ENCODE measurements at regions not wholly inside any gene's neighbourhood (a gene's known extent, or its start where the extent isn't known, plus 50 kb on each side); places are given as distances from the start of the nearest gene placed in this dataset.

DNA sequence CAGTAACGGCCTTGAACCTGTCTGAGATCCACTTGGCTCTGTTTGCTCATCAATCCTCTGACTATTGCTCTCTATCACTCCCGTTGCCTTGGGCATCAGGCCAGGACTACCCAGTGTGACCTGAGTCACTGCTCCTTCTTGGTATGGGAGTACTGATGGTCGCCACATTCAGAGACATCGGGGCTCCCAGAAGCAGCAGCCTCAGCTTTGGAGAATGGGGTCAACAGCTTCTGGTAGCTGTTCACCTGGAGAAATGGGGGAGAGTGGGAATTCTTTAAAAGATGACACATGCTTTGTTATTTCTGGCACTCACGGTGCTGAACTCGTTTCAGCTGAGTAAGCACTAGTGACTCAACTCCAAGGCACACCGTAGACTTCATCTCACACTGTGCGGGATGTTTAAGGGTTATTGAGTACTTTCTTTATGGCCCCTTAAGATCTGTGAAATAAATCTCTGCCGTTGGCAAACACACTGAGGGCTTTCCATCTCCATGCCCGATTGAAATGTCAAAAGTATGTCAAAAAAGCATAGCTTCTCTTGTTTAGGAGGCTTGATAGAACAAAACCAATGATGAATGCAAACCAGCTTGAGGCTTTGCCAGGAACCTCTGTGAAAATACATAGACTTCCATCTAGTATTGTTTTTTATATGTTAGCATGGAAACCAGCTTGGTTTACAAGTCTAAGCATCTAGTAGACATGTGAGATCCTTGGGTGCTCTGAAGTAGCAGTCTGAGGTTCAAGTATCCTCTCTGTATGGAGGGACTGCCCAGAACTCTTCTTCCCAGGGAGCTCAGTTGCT is 333.1 kb downstream of the CXCL12 start:
- Histone ChIP-seq H3K4me1 (ENCODE audit: control insufficient read depth, insufficient read depth, low read length) (no peaks in the 10 kb centered on the region; the same call in 1 of the 2 replicates), H3K27me3 (ENCODE audit: control insufficient read depth, insufficient read depth, low read length) (no peaks in the 10 kb centered on the region), H3K36me3 (ENCODE audit: control insufficient read depth, insufficient read depth, low read length) (no peaks in the 10 kb centered on the region), H3K4me3 (ENCODE audit: low read depth, low read length) (no peak overlapping the region), H3K9ac (ENCODE audit: low read length) (no peak overlapping the region), H3K9me3 (ENCODE audit: control insufficient read depth, insufficient read depth, low read depth, low read length) (no peaks in the 10 kb centered on the region), H3K27ac (ENCODE audit: low read depth, low read length) (no peak overlapping the region)

DNA sequence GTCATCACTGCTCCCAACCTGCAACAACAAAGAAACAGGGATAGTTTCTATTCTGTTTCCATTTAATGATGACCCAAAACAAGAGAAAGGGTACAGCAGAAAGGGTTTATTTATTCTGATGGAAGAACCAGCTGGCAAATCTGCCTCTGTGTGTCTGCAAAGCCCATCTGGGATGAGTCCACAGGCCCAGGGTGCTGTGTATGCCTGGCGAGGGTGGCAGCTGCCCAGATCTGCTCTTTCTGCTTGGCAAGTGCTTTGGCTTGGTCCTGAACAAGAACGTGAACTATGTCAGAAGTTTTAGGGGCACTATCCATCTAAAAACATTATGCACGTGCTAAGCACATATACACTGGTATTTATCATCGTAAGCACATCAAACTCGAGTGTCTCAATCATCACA is 333.8 kb downstream of the CXCL12 start:
- Histone ChIP-seq H3K4me3 (ENCODE audit: low read depth, low read length) (no peak overlapping the region), H3K4me1 (ENCODE audit: control insufficient read depth, insufficient read depth, low read length) (no peaks in the 10 kb centered on the region; the same call in 1 of the 2 replicates), H3K9me3 (ENCODE audit: control insufficient read depth, insufficient read depth, low read depth, low read length) (no peaks in the 10 kb centered on the region), H3K9ac (ENCODE audit: low read length) (no peak overlapping the region), H3K36me3 (ENCODE audit: control insufficient read depth, insufficient read depth, low read length) (no peaks in the 10 kb centered on the region), H3K27me3 (ENCODE audit: control insufficient read depth, insufficient read depth, low read length) (no peaks in the 10 kb centered on the region), H3K27ac (ENCODE audit: low read depth, low read length) (no peak overlapping the region)

DNA sequence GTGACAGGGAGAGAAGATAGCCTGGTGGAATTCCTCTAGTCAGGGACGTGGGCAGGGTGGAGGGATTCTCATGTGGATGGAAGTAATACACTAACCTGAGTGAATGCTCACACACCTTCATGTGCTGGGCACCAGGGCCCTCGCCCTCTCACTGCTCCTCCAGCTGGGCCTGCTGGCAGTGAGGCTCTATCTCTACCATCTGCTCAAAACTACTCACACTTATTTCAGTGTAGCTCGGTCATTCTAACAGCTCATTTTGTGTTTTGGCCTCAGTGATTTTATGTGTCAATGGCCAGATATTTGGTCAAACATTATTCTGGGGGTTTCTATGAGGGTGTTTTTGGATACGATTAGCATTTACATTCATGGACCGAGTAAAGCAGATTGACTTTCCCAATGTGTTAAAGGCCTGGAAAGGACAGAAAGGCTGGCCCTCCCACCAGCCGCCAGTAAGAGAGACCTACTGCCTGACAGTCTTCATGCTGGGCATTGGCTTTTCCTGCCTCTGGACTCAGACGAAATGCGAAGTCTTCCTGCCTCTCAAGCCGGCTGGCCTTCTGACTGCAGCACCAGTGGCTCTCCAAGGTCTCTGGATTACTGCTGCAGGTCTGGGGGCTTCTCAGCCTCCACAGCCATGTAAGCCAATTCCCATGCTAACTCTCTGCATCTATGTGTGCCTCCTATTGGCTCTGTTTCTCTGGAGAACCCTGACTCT is 335.4 kb downstream of the CXCL12 start:
- Histone ChIP-seq H3K4me1 (ENCODE audit: control insufficient read depth, insufficient read depth, low read length) (peaks cover 7% of the 10 kb centered on the region; the same call in 1 of the 2 replicates), H3K9me3 (ENCODE audit: control insufficient read depth, insufficient read depth, low read depth, low read length) (no peaks in the 10 kb centered on the region), H3K27me3 (ENCODE audit: control insufficient read depth, insufficient read depth, low read length) (no peaks in the 10 kb centered on the region), H3K27ac (ENCODE audit: low read depth, low read length) (no peak overlapping the region), H3K9ac (ENCODE audit: low read length) (no peak overlapping the region), H3K36me3 (ENCODE audit: control insufficient read depth, insufficient read depth, low read length) (no peaks in the 10 kb centered on the region), H3K4me3 (ENCODE audit: low read depth, low read length) (no peak overlapping the region)

DNA sequence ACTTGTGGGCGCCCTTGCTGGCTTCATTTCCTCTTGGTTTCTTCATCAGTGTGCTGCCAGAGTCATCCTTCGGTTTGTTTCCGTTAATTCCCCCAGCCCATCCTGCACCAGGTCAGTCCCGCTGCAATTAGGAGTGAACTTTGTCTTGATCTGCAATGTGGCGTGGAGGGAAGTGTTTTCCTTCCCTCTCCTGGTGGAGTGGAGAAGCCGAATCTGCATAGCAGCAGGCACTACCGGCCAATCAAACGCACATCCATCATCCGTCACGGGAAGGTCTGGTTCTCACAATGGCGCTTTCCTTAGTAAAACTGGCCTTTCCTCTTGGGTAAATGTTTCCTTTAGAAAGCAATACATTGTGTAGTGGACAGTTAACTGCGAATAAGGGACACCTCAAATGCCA is 337.5 kb downstream of the CXCL12 start:
- Histone ChIP-seq H3K9me3 (ENCODE audit: control insufficient read depth, insufficient read depth, low read depth, low read length) (no peaks in the 10 kb centered on the region), H3K27ac (ENCODE audit: low read depth, low read length) (no peak overlapping the region), H3K27me3 (ENCODE audit: control insufficient read depth, insufficient read depth, low read length) (no peaks in the 10 kb centered on the region), H3K36me3 (ENCODE audit: control insufficient read depth, insufficient read depth, low read length) (no peaks in the 10 kb centered on the region), H3K4me1 (ENCODE audit: control insufficient read depth, insufficient read depth, low read length) (peaks cover 8% of the 10 kb centered on the region; the same call in 1 of the 2 replicates), H3K4me3 (ENCODE audit: low read depth, low read length) (no peak overlapping the region), H3K9ac (ENCODE audit: low read length) (no peak overlapping the region)

DNA sequence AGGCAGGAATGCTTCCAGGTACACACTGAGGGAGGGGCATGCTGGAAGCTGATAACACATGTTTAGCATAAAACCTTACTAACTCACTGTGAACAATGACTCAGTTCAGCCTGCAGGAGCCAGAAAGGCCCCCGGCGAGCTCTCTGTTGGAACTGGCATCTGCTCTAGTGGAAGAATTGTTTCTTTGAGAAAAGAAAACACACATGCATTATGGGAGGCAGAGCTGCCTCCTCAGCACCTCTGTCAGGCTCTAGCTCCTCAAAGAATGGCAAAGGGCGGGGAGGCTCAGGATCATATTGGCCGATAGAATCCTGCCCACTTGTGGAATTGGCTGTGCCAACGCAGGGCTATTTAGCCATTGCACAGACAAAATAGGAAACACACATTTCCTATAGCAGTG is 338.3 kb downstream of the CXCL12 start:
- H3K4me3 ChIP-seq (ENCODE audit: low read depth, low read length) = no peak overlapping the region
- no peaks in the 10 kb centered on the region for H3K9me3 ChIP-seq (ENCODE audit: control insufficient read depth, insufficient read depth, low read depth, low read length)
- H3K36me3 ChIP-seq (ENCODE audit: control insufficient read depth, insufficient read depth, low read length) = no peaks in the 10 kb centered on the region
- no peak overlapping the region for H3K27ac ChIP-seq (ENCODE audit: low read depth, low read length)
- no peaks in the 10 kb centered on the region for H3K27me3 ChIP-seq (ENCODE audit: control insufficient read depth, insufficient read depth, low read length)
- H3K9ac ChIP-seq (ENCODE audit: low read length) = no peak overlapping the region
- peaks cover 13% of the 10 kb centered on the region for H3K4me1 ChIP-seq (ENCODE audit: control insufficient read depth, insufficient read depth, low read length)

DNA sequence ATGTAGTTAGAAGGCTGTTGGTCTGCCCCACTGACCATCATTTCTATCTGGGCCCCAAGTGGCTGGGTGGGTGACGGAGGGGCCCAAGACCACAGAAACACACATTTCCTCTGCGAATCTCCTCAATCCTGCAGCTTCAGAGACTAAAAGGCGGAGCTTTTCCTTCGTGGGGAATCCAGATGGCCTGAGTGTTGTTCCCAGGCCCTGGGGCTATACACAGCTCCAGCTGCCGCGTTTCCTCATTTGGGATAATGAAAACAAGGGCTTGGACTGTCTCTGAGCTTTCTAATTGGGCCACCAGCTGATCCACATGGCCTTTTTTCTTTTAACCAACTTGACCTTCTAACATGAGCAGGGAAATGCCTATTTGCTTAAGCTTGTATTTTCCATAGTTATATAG is 339.9 kb downstream of the CXCL12 start:
- H3K27ac ChIP-seq (ENCODE audit: low read depth, low read length) = no peak overlapping the region
- H3K9ac ChIP-seq (ENCODE audit: low read length) = no peak overlapping the region
- no peaks in the 10 kb centered on the region; the same call in 1 of the 2 replicates for H3K9me3 ChIP-seq (ENCODE audit: control insufficient read depth, insufficient read depth, low read depth, low read length)
- peaks cover 13% of the 10 kb centered on the region for H3K4me1 ChIP-seq (ENCODE audit: control insufficient read depth, insufficient read depth, low read length)
- no peak overlapping the region for H3K4me3 ChIP-seq (ENCODE audit: low read depth, low read length)
- H3K36me3 ChIP-seq (ENCODE audit: control insufficient read depth, insufficient read depth, low read length) = no peaks in the 10 kb centered on the region
- no peaks in the 10 kb centered on the region for H3K27me3 ChIP-seq (ENCODE audit: control insufficient read depth, insufficient read depth, low read length)

DNA sequence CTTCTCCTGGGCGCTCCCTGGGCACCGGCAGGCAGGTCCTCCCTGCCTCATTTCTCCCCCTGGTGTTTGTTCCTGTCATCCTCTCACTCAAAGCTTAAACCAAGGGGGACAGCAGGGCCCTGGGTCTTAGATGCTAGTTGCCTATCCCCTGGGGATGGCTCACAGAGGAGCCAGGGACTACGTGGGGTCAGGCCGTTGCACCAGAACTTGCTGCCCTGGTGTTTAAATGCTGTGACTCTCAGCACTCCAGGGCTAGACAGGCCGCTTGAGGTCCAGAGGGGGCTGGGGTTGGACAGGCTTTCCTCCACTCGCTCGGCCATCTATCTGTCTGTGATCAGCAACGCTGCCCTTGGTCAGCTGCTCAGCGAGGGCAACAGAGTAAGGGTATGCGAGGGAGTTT is 340.3 kb downstream of the CXCL12 start:
- Histone ChIP-seq H3K4me1 (ENCODE audit: control insufficient read depth, insufficient read depth, low read length) (peaks cover 13% of the 10 kb centered on the region), H3K4me3 (ENCODE audit: low read depth, low read length) (no peak overlapping the region), H3K36me3 (ENCODE audit: control insufficient read depth, insufficient read depth, low read length) (no peaks in the 10 kb centered on the region), H3K27me3 (ENCODE audit: control insufficient read depth, insufficient read depth, low read length) (no peaks in the 10 kb centered on the region), H3K27ac (ENCODE audit: low read depth, low read length) (no peak overlapping the region), H3K9ac (ENCODE audit: low read length) (no peak overlapping the region), H3K9me3 (ENCODE audit: control insufficient read depth, insufficient read depth, low read depth, low read length) (no peaks in the 10 kb centered on the region; the same call in 1 of the 2 replicates)

DNA sequence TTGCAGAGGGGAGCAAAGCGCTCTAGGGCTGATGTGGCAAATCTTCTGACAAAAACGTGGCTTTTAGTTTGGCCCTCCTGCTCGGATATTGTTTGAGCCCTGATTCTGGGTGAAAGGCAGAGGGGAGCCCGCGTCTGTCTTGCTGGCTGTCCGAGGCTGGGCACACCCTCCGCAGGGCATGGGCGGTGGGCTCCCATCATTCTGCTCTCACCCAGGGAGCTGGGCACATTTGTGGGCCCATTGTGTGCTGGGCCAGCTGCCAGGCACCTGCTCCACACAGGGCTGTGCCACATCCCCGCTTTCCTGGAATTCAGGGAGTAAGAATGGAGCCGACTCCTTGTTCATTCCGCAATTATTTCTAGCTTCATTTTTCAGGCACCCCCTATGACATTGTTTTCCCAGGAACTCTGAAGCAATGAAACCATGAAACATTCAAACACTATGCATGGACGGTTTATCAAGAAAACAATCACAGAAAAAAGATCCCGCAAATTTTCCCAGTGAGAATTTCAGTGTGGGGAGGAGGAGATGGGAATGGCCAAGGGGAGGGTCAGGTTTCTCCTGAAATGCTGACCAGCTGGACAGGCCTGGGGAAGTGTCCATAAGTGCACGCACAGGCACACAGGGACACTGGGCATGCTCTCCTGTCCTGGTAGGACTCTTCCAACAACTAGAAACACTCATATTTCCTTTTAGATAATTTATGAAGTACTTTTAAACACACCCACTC is 341.1 kb downstream of the CXCL12 start:
- Histone ChIP-seq H3K4me3 (ENCODE audit: low read depth, low read length) (no peak overlapping the region), H3K4me1 (ENCODE audit: control insufficient read depth, insufficient read depth, low read length) (peaks cover 13% of the 10 kb centered on the region), H3K27ac (ENCODE audit: low read depth, low read length) (no peak overlapping the region), H3K9me3 (ENCODE audit: control insufficient read depth, insufficient read depth, low read depth, low read length) (no peaks in the 10 kb centered on the region; the same call in 1 of the 2 replicates), H3K9ac (ENCODE audit: low read length) (no peak overlapping the region), H3K27me3 (ENCODE audit: control insufficient read depth, insufficient read depth, low read length) (no peaks in the 10 kb centered on the region), H3K36me3 (ENCODE audit: control insufficient read depth, insufficient read depth, low read length) (no peaks in the 10 kb centered on the region)

DNA sequence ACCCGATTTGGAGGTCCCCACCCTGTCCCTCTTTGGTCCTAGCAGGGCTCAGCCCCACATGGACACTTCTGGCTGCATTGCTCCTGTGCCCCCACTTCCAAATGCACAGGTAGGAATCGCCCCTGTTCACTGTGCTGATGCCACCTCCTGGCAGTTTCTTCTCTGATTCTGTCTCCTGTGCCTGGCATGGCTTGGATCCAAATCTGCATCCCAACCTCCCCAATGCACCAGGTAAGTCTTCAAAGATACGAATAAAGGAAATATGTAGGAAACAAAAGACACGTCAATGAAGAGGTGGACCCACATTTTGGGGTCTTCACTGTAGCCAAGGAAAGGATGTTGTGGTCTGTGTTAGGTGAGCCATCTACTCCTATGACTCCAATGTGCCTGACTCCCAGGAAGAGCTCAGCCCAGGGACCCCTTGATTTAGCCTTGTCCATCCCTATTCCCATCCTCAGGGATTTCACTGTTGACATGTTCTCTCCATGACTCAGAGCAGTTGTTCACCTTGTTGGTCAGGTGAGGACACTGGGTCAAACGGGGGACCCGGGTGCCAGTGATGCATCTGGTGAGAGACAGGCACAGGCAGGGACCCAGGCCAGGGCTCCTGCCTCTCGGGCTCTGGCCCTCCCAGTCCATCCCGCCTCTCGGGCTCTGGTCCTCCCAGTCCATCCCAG is 341.8 kb downstream of the CXCL12 start:
- H3K27ac ChIP-seq (ENCODE audit: low read depth, low read length) = no peak overlapping the region
- H3K27me3 ChIP-seq (ENCODE audit: control insufficient read depth, insufficient read depth, low read length) = no peaks in the 10 kb centered on the region
- H3K36me3 ChIP-seq (ENCODE audit: control insufficient read depth, insufficient read depth, low read length) = no peaks in the 10 kb centered on the region
- no peaks in the 10 kb centered on the region; the same call in 1 of the 2 replicates for H3K9me3 ChIP-seq (ENCODE audit: control insufficient read depth, insufficient read depth, low read depth, low read length)
- no peak overlapping the region for H3K9ac ChIP-seq (ENCODE audit: low read length)
- peaks cover 13% of the 10 kb centered on the region for H3K4me1 ChIP-seq (ENCODE audit: control insufficient read depth, insufficient read depth, low read length)
- H3K4me3 ChIP-seq (ENCODE audit: low read depth, low read length) = no peak overlapping the region

DNA sequence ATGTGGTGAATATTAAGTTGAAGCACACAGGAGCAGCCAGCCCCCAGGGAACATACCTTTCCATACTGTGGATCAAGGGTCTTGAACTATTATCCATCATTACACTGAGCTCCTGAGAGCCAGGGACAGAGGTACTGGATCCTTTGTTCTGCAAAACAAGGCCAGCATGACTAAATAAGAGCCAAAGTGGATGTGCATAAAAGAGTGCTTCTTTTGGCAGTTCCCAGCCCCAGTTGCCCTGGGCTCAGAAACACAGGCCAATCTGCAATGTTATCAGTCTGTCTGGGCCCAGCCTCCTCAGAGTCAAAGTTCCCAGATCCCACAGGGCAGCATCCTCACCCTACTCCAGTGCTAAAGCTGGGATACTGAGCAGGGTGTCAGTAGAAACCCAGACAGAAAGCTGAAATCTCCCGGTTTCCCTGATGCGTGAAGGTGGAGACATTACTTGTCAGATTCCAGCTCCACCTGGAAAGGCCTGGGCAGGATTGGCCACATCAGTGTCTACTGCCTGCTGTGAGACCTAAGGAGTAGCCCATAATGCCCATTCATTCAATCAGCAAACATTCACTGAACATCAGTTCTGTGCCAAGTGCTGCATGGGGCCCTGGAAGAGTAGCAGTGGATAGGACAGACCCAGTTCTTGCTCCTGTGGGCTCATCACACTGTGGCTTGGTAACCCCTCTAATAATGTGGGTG is 342.7 kb downstream of the CXCL12 start:
- peaks cover 13% of the 10 kb centered on the region for H3K4me1 ChIP-seq (ENCODE audit: control insufficient read depth, insufficient read depth, low read length)
- H3K4me3 ChIP-seq (ENCODE audit: low read depth, low read length) = no peak overlapping the region
- no peak overlapping the region for H3K27ac ChIP-seq (ENCODE audit: low read depth, low read length)
- no peaks in the 10 kb centered on the region for H3K36me3 ChIP-seq (ENCODE audit: control insufficient read depth, insufficient read depth, low read length)
- H3K9ac ChIP-seq (ENCODE audit: low read length) = no peak overlapping the region
- H3K9me3 ChIP-seq (ENCODE audit: control insufficient read depth, insufficient read depth, low read depth, low read length) = no peaks in the 10 kb centered on the region; the same call in 1 of the 2 replicates
- H3K27me3 ChIP-seq (ENCODE audit: control insufficient read depth, insufficient read depth, low read length) = no peaks in the 10 kb centered on the region

Data from HUES6 (cell line).